NCI-H1105 treated with DMSO at 0.1 percent for 48 hours (cell line): ENCODE measurements at regions not wholly inside any gene's neighbourhood (a gene's known extent, or its start where the extent isn't known, plus 50 kb on each side); places are given as distances from the start of the nearest gene placed in this dataset.
"Not testable (repeated sequence)": the region's sequence is repeated elsewhere in the genome, so short reads cannot be mapped to it uniquely, and the experiment has no call there.

ENCODE experiments used
- DNase-seq: peaks from one replicate; lab custom pipeline; 2025; lab: John Stamatoyannopoulos, UW

DNA sequence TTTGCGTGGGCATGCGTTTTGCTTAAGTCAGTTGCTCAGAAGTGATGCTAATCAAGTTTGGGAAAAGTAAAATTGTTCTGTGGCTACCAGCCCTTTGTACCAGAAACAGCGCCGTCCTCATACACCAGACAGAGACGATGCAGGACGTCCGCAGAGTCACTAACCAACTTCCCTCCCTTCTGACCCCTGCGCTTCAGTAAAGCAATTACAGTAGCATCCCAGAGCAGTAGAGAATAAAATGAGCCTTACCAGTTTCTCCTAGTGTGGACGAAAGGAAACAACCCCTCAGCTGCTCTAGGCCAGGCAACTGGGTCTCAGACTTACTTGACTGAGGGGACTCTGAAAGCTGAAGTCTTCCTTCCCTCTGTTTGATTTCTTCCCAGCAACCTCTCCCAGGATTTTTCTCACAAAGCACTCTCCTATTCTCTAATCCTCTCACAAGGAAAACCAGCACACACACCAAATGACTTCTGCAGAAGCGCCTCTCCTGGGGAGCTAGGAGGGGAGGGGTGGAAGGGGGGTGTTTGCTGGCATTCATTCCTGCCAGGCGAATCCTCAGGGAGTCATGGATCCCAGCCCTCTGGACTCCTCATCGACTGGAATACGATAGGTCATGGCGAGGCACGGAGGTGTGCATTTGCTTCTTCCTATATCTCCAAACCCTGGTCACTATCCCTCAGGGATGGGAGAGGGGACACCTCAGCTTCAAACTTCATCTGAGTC, 56.0 kb upstream of the MID1 start:
- no peak for DNase-seq

GRCh38 chrX:10677490-10677889, 57.1 kb upstream of the MID1 start:
- DNase-seq: no peak

- no peak for DNase-seq
Observed at GRCh38 chrX:10679387-10679786, 59.0 kb upstream of the MID1 start.

DNA sequence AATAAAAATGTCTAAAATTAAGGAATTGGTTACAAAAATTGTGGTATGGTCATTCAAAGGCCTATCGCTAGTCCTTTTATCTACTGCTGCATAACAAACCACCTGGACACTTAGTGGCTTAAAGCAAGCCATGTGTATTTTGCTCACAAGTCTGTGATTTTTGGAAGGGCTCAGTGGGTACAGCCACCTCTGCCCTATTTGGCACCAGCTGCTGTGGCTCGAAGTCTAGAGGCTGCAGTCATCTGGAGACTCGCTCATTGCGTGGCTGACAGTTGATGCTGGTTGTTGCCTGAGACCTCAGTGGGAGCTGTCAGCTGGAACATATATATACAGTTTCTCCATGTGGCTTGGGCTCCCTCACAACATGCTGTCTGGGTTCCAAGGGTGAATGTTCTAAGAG, 60.8 kb upstream of the MID1 start:
- DNase-seq: no peak

- not testable (repeated sequence) for DNase-seq
Observed at GRCh38 chrX:10683631-10684030, 63.2 kb upstream of the MID1 start.

GRCh38 chrX:10685923-10686595, 65.7 kb upstream of the MID1 start:
- DNase-seq: no peak

GRCh38 chrX:10691751-10692150, 71.4 kb upstream of the MID1 start:
- DNase-seq: not testable (repeated sequence)

GRCh38 chrX:10697616-10698317, 77.4 kb upstream of the MID1 start:
- no peak for DNase-seq

DNA sequence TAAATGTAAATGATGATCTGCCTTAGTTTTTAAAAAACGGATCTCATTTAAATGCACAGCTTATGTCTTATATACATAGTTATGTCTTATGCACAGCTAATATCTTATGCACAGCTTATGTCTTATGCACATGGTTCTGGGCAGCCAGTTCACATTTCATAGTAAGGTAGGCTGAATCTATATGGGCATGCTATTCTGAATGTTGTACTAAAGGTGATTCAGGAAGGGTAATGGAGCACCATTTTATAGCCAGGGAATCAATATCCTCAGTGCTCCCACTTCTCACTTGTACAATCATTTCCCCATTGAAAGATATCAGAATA, 77.9 kb upstream of the MID1 start:
- DNase-seq: no peak

DNA sequence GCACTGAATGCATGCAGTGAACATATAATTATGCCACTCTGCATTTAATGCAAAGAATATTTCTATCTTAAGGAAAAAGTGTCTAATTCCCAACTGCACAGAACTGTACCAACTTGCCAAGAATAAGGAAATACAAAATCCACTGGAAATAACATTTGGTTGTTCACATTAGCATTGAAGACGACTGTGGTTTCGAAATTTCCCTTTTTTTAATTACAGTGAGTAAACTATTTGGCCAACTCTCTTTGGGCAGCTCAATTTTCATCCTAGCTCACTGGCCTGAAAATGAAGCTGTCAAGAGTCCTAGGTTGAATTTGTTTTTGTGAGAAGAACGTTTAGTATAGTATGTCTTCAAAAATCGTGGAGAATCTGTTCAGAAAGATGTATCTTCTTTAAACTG, 81.6 kb upstream of the MID1 start:
- no peak for DNase-seq

GRCh38 chrX:10706342-10706741, 86.0 kb upstream of the MID1 start:
- not testable (repeated sequence) for DNase-seq

- DNase-seq: no peak
Observed at GRCh38 chrX:10707773-10708172, 87.4 kb upstream of the MID1 start.

- no peak for DNase-seq
Observed at GRCh38 chrX:10709276-10709675, 88.9 kb upstream of the MID1 start.

- no peak for DNase-seq
Observed at GRCh38 chrX:10714531-10714930, 94.1 kb upstream of the MID1 start.

GRCh38 chrX:10722851-10723250, 102.5 kb upstream of the MID1 start:
- DNase-seq: peak; percentile 24

DNA sequence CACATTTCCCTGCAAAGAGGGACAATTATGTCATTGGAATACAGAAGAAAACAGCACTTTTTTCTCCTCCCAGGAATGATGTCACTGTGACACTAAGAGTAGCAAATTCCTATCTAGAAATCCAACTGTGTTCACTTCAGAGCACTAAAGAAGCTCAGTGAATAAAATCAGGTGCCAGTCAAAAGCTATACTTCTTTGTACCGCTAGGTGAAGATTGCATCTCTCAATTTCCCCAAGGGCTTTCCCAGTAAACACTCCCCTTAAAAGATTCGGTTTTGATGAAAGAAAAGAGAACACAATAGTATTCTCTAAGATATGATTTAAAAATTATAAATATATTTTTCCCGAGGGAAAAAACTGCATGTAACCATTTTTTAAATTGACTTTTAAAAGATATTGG, 104.7 kb upstream of the MID1 start:
- no peak for DNase-seq

DNA sequence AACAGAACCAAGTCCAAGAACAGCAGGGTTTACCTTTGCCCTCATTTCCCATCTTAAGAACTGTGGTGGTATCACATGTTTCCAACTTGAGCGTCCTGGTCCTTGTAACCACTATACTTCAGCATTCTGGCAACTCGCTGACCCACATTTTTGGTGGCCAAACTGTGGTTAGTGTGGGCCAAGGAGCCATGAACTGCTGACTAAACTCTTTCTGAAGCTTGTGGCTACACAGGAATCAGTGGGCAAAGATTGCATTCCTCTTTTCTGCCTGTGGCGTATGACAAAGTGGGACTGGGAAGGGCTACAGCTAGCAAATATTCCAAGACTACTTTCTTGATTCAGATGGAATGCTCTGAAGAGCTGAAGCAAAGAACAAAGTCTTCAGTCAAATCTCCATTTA, 106.3 kb upstream of the MID1 start:
- no peak for DNase-seq

DNA sequence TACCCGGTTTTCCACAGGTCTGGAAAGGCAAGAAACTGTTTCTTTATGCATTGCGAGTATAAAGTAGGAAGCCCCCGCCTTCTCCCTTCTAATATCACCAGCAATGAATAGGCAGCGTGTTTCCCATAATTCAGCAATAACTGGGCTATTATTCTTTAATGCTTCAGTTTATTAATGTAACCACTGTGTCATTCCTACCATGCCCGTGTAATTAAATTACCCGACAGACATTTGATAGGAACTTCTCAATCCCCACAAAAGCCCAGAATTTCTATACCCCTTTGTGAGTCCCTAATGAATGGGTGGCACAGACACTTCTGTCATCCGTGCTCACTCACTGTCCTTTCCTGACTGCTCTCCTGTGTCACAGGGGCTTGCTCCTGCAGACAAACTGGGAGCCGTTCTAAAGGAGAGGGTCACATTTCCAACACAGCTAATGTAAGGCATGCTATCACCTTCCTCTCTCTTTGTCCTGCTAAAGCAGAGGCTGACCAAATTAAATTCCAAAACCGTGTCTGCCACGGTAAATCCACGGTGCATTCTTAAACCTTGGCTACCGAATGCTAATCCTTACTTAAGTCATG, 108.5 kb upstream of the MID1 start:
- no peak for DNase-seq

- DNase-seq: no peak
Observed at GRCh38 chrX:10739426-10739825, 119.0 kb upstream of the MID1 start.

DNA sequence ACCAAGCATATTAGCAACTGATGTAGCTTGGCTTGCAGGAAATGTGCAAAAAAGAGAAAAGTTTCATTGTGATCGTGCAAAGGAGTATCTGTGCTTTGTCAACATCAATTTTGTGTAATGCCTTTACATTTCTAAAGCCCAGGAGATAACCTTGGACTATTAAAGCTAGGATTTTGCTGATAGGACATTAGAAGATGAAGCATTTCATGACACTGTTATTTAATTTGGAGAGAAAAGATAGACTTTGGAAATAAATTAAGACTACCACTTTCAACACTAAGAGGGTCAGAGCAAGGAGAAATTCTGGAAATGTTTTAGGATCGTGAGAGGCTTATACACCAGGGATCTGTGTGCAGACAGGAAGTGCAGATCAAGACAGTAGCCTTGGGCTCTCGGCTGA, 120.6 kb upstream of the MID1 start:
- DNase-seq: no peak

- no peak for DNase-seq
Observed at GRCh38 chrX:10741550-10741949, 121.2 kb upstream of the MID1 start.

- DNase-seq: no peak
Observed at GRCh38 chrX:10743476-10743875, 123.1 kb upstream of the MID1 start.

DNA sequence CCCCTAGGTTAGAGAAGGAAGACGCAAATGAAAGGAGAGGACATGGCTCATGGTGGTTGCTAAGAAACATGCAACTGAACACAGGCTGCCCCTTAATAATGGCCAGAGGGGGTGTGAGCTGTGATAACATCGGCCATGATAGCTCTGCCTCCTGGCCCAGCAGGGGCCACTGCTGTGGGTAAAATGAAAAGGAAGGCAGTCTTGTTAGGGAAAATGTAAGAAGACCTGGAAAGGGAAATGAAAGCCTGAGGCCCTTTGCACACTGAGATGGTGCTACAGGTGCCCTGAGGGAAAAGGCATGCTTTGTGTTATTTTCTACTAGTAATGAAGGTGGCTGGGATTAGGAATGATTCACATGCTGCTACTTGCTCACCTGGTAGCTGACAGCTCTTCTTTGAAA, 123.6 kb upstream of the MID1 start:
- DNase-seq: no peak
